Keratinocyte (primary cell): ENCODE measurements at regions not wholly inside any gene's neighbourhood (a gene's known extent, or its start where the extent isn't known, plus 50 kb on each side); places are given as distances from the start of the nearest gene placed in this dataset.

Source experiments
- DNase-seq: peaks from one replicate; pipeline ENCODE4 v3.0.0-alpha.2; 2011; ENCODE audit warnings: low read depth, missing footprints, low spot score
- FAIRE-seq: peaks from 2 replicates; lab custom pipeline; 2011; peaks lifted over from hg19 to GRCh38; lab: Jason Lieb, UNC
- H2AFZ ChIP-seq: 2 replicates; pipeline ENCODE4 v1.6.0; 2012; ENCODE audit warnings: low read length, control low read depth, inconsistent platforms; ENCODE audit not compliant: control insufficient read depth
- H3K27ac ChIP-seq: 2 replicates; pipeline ENCODE4 v1.5.1; 2011; ENCODE audit warnings: low read length; ENCODE audit not compliant: control insufficient read depth, insufficient read depth
- H3K27me3 ChIP-seq: 3 replicates; pipeline ENCODE4 v1.6.0; 2011; ENCODE audit warnings: low read length; ENCODE audit not compliant: control insufficient read depth, insufficient read depth; ENCODE audit errors: extremely low read depth
- H3K36me3 ChIP-seq, 2 experiments: 2 replicates in 1 of 2; 3 replicates in 1 of 2; pipeline ENCODE4 v1.5.1; 2011; ENCODE audit warnings: low read length in 2 of 2, mild to moderate bottlenecking in 1 of 2; ENCODE audit not compliant: control insufficient read depth in 2 of 2, insufficient read depth in 2 of 2; ENCODE audit errors: extremely low read depth in 1 of 2
- H3K4me1 ChIP-seq: 3 replicates; pipeline ENCODE4 v1.5.1; 2011; ENCODE audit warnings: low read length; ENCODE audit not compliant: control insufficient read depth, insufficient read depth; ENCODE audit errors: extremely low read depth
- H3K4me2 ChIP-seq: 3 replicates; pipeline ENCODE4 v1.6.0; 2011; ENCODE audit warnings: low read depth, low read length; ENCODE audit not compliant: control insufficient read depth, insufficient read depth; ENCODE audit errors: extremely low read depth
- H3K4me3 ChIP-seq, 3 experiments: fragments of 200-600 bp in 1 of 3; sonication (generic) in 1 of 3; 2 replicates in 2 of 3; 3 replicates in 1 of 3; pipeline ENCODE4 v1.5.1; 2011 to 2016; ENCODE audit warnings: low read length in 3 of 3, mild to moderate bottlenecking in 3 of 3, control low read depth in 2 of 3, inconsistent platforms in 1 of 3, low read depth in 1 of 3, mixed read lengths in 1 of 3, mixed run types in 1 of 3, moderate library complexity in 1 of 3; ENCODE audit not compliant: control insufficient read depth in 2 of 3, insufficient read depth in 2 of 3; ENCODE audit errors: extremely low read depth in 1 of 3
- H3K79me2 ChIP-seq: 2 replicates; pipeline ENCODE4 v1.6.0; 2012; ENCODE audit warnings: low read length; ENCODE audit not compliant: control insufficient read depth, insufficient read depth
- H3K9ac ChIP-seq: 3 replicates; pipeline ENCODE4 v1.6.0; 2011; ENCODE audit warnings: low read length; ENCODE audit not compliant: control insufficient read depth, insufficient read depth; ENCODE audit errors: extremely low read depth
- H3K9me1 ChIP-seq: 3 replicates; pipeline ENCODE4 v1.6.0; 2011; ENCODE audit warnings: low read length; ENCODE audit not compliant: control insufficient read depth, insufficient read depth; ENCODE audit errors: extremely low read depth
- H3K9me3 ChIP-seq: 2 replicates; pipeline ENCODE4 v1.5.1; 2012; ENCODE audit warnings: low read depth, low read length; ENCODE audit not compliant: control insufficient read depth
- H4K20me1 ChIP-seq: 3 replicates; pipeline ENCODE4 v1.6.0; 2011; ENCODE audit warnings: low read length; ENCODE audit not compliant: control insufficient read depth, insufficient read depth; ENCODE audit errors: extremely low read depth
- EZH2 ChIP-seq: IDR thresholded peaks from one replicate; pipeline ENCODE4 v1.6.1; 2012; ENCODE audit warnings: inconsistent platforms, mild to moderate bottlenecking, low read length, moderate library complexity
- dilution Hi-C: fragments of 300-500 bp; cut with MboI; formaldehyde crosslinking; loops from one replicate; pipeline ENCODE4 v1.7.0; 2020; ENCODE audit warnings: low sequenced_read_pairs; ENCODE audit not compliant: extremely low pct_ligation_motif_present
- TF ChIP-seq, protein P1 (sequence below), 3 experiments: IDR thresholded peaks in 1 of 3; conservative IDR thresholded peaks in 1 of 3; optimal IDR thresholded peaks in 1 of 3; 2 replicates in 2 of 3; 3 replicates in 1 of 3; pipeline versions ENCODE3 to v1.5.1; 2011; ENCODE audit warnings: low read length in 3 of 3, mild to moderate bottlenecking in 3 of 3, moderate library complexity in 2 of 3, control low read depth in 1 of 3, inconsistent platforms in 1 of 3; ENCODE audit not compliant: insufficient read depth in 2 of 3; ENCODE audit errors: extremely low read depth in 1 of 3

DNA sequence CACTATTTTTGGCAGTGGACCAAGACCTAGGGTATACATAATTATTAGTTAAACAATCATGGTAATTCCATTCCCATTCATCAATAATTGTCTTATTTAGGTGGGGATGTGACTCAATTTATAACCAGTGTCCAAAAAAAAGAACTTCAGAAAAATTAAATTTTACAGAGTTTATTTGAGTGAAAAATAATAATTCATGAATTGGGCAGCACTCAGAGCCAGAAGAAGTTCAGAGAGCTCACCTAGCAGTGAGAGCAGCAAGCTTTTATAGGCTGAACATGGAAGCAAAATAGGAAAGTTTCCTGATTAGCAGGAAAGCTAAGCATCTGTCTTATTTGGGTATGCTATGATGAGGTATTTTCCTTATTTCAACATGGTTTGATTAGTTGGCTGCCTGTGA lies 500.8 kb downstream of the PCDH7 start:
- Histone ChIP-seq H3K9ac (no peak overlapping the region), H3K36me3 (no peaks in the 10 kb centered on the region), H3K4me2 (no peak overlapping the region), H3K4me3 (no peak overlapping the region), H3K9me3 (no peaks in the 10 kb centered on the region), H4K20me1 (no peaks in the 10 kb centered on the region), H3K9me1 (no peaks in the 10 kb centered on the region), H3K27me3 (no peaks in the 10 kb centered on the region), H3K4me1 (no peaks in the 10 kb centered on the region), H3K79me2 (no peaks in the 10 kb centered on the region), H3K27ac (no peak overlapping the region), H2AFZ (no peak overlapping the region)
- dilution Hi-C loops: no loop called here
- FAIRE-seq (no peak), DNase-seq (no peak)
- TF ChIP-seq EZH2: no peak
- TF ChIP-seq, protein P1, sequence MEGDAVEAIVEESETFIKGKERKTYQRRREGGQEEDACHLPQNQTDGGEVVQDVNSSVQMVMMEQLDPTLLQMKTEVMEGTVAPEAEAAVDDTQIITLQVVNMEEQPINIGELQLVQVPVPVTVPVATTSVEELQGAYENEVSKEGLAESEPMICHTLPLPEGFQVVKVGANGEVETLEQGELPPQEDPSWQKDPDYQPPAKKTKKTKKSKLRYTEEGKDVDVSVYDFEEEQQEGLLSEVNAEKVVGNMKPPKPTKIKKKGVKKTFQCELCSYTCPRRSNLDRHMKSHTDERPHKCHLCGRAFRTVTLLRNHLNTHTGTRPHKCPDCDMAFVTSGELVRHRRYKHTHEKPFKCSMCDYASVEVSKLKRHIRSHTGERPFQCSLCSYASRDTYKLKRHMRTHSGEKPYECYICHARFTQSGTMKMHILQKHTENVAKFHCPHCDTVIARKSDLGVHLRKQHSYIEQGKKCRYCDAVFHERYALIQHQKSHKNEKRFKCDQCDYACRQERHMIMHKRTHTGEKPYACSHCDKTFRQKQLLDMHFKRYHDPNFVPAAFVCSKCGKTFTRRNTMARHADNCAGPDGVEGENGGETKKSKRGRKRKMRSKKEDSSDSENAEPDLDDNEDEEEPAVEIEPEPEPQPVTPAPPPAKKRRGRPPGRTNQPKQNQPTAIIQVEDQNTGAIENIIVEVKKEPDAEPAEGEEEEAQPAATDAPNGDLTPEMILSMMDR (optimal IDR thresholded peaks at IDR 0.05 in 1 of 3, IDR thresholded peaks at IDR 0.05 in 1 of 3, conservative IDR thresholded peaks at IDR 0.05 in 1 of 3; ENCODE audit: extremely low read depth in 1 of 3, insufficient read depth in 2 of 3, low read length in 3 of 3): no peak

GRCh38 chr4:31228068-31228467 lies 507.9 kb downstream of the PCDH7 start:
- Histone ChIP-seq H3K9me1 (no peaks in the 10 kb centered on the region), H3K4me1 (no peaks in the 10 kb centered on the region), H4K20me1 (no peaks in the 10 kb centered on the region), H3K27me3 (no peaks in the 10 kb centered on the region), H3K27ac (no peak overlapping the region), H3K4me2 (no peak overlapping the region), H3K4me3 (no peak overlapping the region), H3K9ac (no peak overlapping the region), H2AFZ (no peak overlapping the region), H3K9me3 (no peaks in the 10 kb centered on the region), H3K79me2 (no peaks in the 10 kb centered on the region), H3K36me3 (no peaks in the 10 kb centered on the region)
- FAIRE-seq (no peak), DNase-seq (no peak)
- TF ChIP-seq EZH2: no peak
- TF ChIP-seq, protein P1 (optimal IDR thresholded peaks at IDR 0.05 in 1 of 3, IDR thresholded peaks at IDR 0.05 in 1 of 3, conservative IDR thresholded peaks at IDR 0.05 in 1 of 3; ENCODE audit: extremely low read depth in 1 of 3, insufficient read depth in 2 of 3, low read length in 3 of 3): no peak
- dilution Hi-C loops: no loop called here
